GM21360 (cell line): ENCODE measurements at regions not wholly inside any gene's neighbourhood (a gene's known extent, or its start where the extent isn't known, plus 50 kb on each side); places are given as distances from the start of the nearest gene placed in this dataset.

Experiments used
- ATAC-seq: cut with Tn5 transposase; IDR thresholded peaks from one replicate; pipeline ENCODE4 v1.9.1; 2021; ENCODE audit warnings: mild to moderate bottlenecking, moderate library complexity; ENCODE audit not compliant: unreplicated experiment

- no peak for ATAC-seq
Measured at GRCh38 chr5:124093658-124094057, 581.7 kb downstream of the CSNK1G3 start.

- ATAC-seq: no peak
Measured at GRCh38 chr5:124090115-124090514, 578.1 kb downstream of the CSNK1G3 start.

GRCh38 chr5:124089578-124089977 is 577.6 kb downstream of the CSNK1G3 start:
- ATAC-seq: no peak

- ATAC-seq: no peak
Measured at GRCh38 chr5:124088289-124089032, 576.5 kb downstream of the CSNK1G3 start.

GRCh38 chr5:124087752-124088151 is 575.8 kb downstream of the CSNK1G3 start:
- no peak for ATAC-seq

DNA sequence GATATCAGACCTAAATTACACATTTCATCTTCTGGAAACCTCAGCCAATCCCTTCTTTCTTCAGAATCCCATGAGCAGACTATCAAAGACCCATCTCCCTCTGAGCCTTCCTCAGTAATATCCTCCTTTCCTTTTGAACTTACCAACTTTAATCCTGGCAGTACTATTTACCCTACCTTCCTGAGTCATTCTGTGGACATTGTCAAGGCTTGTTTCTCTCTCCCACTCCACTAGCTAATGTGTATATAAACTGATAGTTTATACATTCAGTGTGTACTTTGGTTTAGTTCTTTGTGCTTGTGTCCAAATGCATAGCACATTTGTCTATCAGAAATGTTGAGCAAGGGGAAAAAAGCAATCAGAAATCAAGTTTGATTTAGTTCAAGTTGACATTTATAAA is 568.3 kb downstream of the CSNK1G3 start:
- ATAC-seq: no peak

DNA sequence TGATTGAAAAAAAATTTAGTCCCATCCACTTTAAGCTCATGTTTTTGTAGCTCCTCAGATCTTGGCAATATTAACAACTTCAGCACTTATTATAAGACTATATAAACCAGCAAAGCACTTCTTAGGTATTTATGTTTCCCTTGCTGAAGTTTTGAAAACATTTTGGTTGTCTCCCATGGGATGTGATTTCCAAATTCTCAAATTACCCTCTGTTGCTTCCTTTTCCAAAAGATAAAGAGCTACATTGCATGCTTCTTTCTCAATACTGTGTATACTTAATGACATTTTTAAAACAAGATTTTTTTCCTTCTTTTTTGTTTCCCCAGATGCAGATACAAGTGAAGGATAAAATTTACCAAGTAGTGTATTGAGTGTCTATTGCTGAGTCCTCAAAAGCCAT is 567.1 kb downstream of the CSNK1G3 start:
- no peak for ATAC-seq

DNA sequence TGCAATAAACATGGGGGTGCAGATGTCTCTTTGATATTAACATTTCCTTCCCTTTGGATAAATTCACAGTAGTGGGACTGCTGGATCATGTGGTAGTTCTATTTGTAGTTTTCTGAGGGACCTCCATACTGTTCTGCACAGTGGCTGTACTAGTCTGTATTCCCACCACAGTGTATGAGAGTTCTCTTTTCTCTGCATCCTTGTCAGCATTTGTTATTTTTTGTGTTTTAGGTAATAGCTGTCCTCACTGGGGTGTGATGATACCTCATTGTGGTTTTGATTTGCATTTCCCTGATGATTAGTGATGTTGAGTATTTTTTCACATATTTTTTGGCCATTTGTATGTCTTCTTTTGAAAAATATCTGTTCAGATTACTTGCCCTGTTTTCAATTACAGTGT is 562.5 kb downstream of the CSNK1G3 start:
- no peak for ATAC-seq

- ATAC-seq: no peak
Measured at GRCh38 chr5:124072570-124072969, 560.6 kb downstream of the CSNK1G3 start.

DNA sequence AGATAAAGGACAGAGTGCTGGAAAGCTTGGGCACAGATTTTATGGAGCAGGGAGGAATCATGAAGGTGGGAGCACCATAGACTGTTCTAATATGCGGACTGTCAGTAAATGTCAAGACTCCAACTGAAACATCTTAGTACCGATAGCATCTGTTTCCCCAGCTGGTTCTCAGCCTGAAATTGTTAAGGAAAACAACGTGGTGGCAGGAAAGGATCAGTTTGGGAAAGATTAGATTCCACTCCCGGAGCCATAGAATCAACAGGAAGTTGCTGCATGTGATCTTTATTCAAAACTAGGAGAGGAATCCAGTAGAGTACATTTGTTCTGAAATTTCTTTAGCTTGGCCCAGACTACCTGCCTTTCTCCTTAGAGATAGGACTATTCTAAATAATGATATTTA is 559.1 kb downstream of the CSNK1G3 start:
- ATAC-seq: no peak

DNA sequence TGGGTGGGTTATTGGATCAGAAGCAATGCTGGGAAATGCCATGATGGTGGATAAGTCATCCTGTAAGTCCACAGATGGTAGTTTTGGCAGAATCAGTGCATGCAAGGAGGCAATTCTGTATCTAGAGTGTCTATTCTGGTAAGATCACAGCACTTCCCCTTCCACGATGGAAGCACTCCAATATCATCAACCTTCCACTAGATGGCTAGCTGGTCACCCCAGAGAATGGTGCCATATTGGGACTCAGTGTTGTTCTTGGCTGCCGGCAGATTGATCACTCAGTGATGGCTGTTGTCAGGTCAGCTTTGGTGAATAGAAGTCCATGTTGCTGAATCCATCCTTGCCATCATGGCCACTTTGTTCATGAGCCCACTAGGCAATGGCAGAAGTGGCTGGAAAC is 553.5 kb downstream of the CSNK1G3 start:
- ATAC-seq: no peak

DNA sequence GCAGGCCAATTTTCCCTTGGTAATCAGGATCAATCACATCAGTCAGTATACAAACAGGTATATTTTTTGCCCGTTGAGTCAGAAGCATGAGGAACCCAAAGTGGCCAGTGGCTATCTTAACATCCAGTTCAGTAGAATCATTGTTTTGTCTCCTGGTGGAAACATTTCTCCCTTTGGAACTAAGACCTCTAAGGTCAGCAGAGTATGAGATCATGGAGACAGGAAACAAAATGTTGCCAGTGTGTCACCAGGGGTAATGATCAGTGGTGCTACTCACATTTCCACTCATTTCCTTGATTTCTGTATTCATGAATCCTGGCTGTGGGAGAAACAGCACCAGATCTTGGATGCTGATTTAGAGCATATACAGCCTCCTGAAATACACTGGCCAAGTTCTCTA is 553.0 kb downstream of the CSNK1G3 start:
- ATAC-seq: no peak

DNA sequence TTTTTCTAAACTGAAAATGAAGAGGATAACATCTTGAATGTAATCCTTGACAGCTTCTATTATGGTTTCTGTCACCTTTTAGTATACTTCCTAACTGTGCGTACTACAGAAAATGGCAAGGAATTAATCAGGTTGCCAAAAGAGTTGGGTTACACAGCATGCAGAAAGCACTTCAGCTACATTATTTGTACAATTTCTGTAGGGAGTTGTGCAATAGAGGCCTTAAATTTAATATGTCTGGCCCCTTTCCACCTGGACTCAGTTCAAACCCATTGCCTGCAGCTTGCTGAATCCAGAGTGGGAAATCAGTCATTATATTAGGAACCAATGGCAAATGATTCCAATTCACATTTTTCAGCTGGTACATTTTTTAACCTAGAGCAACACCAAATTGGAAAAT is 549.7 kb downstream of the CSNK1G3 start:
- ATAC-seq: no peak

DNA sequence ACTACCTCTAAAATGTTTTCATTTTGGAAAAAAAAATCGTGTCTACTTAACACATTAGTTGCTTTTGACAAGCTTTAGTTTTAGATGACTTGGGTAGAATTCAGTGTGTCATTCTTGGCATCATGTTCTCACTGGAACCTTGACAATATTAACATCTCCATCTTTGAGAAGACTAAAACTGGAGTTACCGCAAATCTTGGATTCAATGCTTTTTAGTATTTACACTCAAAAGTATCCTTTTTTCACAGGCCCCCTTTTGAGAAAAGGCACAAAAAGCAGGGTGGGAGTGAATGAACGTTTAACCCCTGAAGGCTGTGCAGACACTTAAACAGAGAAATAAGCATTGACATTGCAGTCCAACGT is 549.1 kb downstream of the CSNK1G3 start:
- ATAC-seq: no peak

DNA sequence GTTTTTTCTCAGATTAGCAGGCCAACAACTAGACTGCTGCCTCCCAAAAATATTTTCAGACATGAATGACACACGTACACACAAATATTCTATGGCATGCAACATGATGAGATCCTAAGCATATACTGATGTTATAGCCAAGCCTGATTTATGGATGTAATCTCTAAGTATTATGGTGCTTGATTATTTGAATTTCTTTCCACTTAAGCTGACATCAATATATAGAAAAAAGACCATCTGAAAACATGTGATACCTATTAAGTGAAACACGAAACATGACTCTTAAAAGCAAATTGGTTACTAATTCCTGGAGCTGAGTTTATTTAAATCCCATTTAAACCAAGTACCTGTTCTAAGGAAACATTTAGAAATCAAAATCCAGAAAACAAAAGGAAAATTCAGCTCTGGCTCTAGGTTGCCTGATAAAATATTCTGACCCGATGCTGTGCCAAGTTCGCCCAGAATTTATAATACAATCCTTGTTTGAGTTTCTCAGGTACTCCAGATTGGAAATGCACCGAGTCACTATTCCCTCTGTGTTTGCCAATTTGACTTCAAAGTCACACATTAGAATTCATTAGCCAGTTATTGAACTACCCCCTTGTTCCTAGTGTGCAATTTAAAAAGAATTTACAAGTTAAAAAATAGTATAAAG is 548.6 kb downstream of the CSNK1G3 start:
- no peak for ATAC-seq

DNA sequence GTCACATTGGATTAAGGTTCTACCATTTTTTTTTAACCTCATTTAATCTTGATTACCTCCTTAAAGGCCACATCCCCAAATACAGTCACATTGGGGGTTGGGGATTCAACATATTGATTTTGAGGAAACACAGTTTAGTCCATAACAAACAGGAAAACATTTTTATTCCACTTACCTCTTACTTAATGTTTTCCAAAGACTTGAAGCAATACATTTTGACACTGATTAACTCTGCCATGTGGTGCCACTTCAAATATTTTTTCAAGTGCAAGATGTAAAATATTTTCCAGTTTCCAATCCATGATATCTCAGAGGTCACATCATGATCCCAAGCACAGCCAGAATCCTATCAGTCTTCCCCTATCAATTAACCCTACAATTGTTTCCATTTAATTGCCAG is 548.0 kb downstream of the CSNK1G3 start:
- ATAC-seq: no peak

- no peak for ATAC-seq
Measured at GRCh38 chr5:124059200-124059599, 547.2 kb downstream of the CSNK1G3 start.

DNA sequence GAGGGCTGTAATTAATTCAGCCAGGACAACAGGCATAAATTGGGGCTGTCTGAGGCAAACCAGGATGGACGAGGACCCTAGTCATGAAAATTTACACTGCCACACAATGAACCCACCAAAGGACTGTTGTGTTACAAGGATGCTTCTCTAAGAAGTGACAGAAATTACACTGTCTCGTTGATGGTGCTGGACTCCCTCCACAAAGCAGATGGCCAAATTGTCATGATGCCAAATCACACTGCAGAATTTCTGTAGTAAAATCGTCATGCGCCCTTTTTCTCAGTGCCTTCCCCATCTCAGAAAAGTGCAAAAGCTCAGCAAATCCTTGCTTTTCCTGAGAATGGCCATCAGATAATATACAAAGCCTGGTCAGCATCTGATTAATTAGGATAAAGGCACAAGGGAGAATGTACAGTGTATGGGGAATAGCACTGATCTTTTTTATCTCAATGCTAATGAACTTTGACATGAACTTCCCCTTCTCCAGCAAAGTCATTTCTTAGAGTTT is 545.8 kb downstream of the CSNK1G3 start:
- no peak for ATAC-seq

GRCh38 chr5:124056991-124057723 is 545.2 kb downstream of the CSNK1G3 start:
- ATAC-seq: peak; percentile 49

GRCh38 chr5:124056326-124056990 is 544.5 kb downstream of the CSNK1G3 start:
- ATAC-seq: peak; percentile 53

DNA sequence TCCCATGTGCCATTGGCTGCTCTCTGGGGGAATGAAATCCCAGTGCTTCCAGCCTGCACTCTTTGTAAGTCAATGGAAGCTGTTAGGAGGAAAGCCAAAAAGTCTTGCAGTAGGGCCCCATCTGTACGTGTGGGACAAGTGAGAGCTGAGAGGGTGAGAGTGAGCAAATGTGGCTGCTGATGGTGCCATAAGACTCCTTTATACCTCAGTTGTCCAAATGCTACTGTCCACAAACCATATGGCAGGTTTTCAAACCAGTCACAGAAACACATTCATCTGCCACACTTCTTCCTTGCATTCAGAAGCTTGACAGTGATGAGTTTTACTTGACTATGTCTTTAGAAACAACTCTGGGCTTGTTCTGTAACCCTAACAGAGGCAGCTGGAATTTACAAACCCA is 543.8 kb downstream of the CSNK1G3 start:
- no peak for ATAC-seq
